ENCODE measurements at regions not wholly inside any gene's neighbourhood (a gene's known extent, or its start where the extent isn't known, plus 50 kb on each side); places are given as distances from the start of the nearest gene placed in this dataset.
"Not testable (repeated sequence)": the region's sequence is repeated elsewhere in the genome, so short reads cannot be mapped to it uniquely, and the experiment has no call there.

- no peak overlapping the region for H3K27ac Mint-ChIP-seq
- ATAC-seq (replicated peaks), result no peak
- no peaks in the 10 kb centered on the region for H3K27me3 Mint-ChIP-seq
- no peak overlapping the region for H3K4me3 Mint-ChIP-seq
- H3K9me3 Mint-ChIP-seq, result no peaks in the 10 kb centered on the region
- no peaks in the 10 kb centered on the region for H3K36me3 Mint-ChIP-seq (ENCODE audit: low read depth)
- H3K4me1 Mint-ChIP-seq, result no peaks in the 10 kb centered on the region
These were observed 111.1 kb upstream of the SPOPL start for GRCh38 chr2:138390316-138390945.

GRCh38 chr2:138391946-138392345 lies 109.6 kb upstream of the SPOPL start:
- no peaks in the 10 kb centered on the region for H3K36me3 Mint-ChIP-seq (ENCODE audit: low read depth)
- H3K4me3 Mint-ChIP-seq, result no peak overlapping the region
- no peaks in the 10 kb centered on the region for H3K27me3 Mint-ChIP-seq
- no peak for ATAC-seq (replicated peaks)
- no peak overlapping the region for H3K27ac Mint-ChIP-seq
- H3K4me1 Mint-ChIP-seq, result no peaks in the 10 kb centered on the region
- no peaks in the 10 kb centered on the region for H3K9me3 Mint-ChIP-seq

GRCh38 chr2:138395565-138396306 lies 105.8 kb upstream of the SPOPL start:
- ATAC-seq (replicated peaks), result no peak
- Mint-ChIP-seq H3K9me3 (peaks cover 12% of the 10 kb centered on the region), H3K27me3 (no peaks in the 10 kb centered on the region), H3K4me1 (no peaks in the 10 kb centered on the region), H3K36me3 (ENCODE audit: low read depth) (no peaks in the 10 kb centered on the region), H3K27ac (no peak overlapping the region), H3K4me3 (no peak overlapping the region)

GRCh38 chr2:138396843-138397242 lies 104.7 kb upstream of the SPOPL start:
- no peaks in the 10 kb centered on the region for H3K36me3 Mint-ChIP-seq (ENCODE audit: low read depth)
- no peak overlapping the region for H3K27ac Mint-ChIP-seq
- H3K9me3 Mint-ChIP-seq, result peaks cover 18% of the 10 kb centered on the region
- H3K27me3 Mint-ChIP-seq, result no peaks in the 10 kb centered on the region
- H3K4me3 Mint-ChIP-seq, result no peak overlapping the region
- no peaks in the 10 kb centered on the region for H3K4me1 Mint-ChIP-seq
- no peak for ATAC-seq (replicated peaks)

- Mint-ChIP-seq H3K27me3 (no peaks in the 10 kb centered on the region), H3K4me1 (no peaks in the 10 kb centered on the region), H3K36me3 (ENCODE audit: low read depth) (no peaks in the 10 kb centered on the region), H3K4me3 (no peak overlapping the region), H3K27ac (no peak overlapping the region), H3K9me3 (peaks cover 8% of the 10 kb centered on the region)
- no peak for ATAC-seq (replicated peaks)
These were observed 98.1 kb upstream of the SPOPL start for GRCh38 chr2:138403431-138403927.

- H3K9me3 Mint-ChIP-seq, result peaks cover 19% of the 10 kb centered on the region
- H3K27me3 Mint-ChIP-seq, result no peaks in the 10 kb centered on the region
- ATAC-seq (replicated peaks), result no peak
- no peaks in the 10 kb centered on the region for H3K36me3 Mint-ChIP-seq (ENCODE audit: low read depth)
- H3K4me1 Mint-ChIP-seq, result no peaks in the 10 kb centered on the region
- no peak overlapping the region for H3K27ac Mint-ChIP-seq
- no peak overlapping the region for H3K4me3 Mint-ChIP-seq
These were observed 87.6 kb upstream of the SPOPL start for GRCh38 chr2:138414014-138414413.

GRCh38 chr2:138415985-138416384 lies 85.6 kb upstream of the SPOPL start:
- Mint-ChIP-seq H3K9me3 (peaks cover 13% of the 10 kb centered on the region), H3K36me3 (ENCODE audit: low read depth) (no peaks in the 10 kb centered on the region), H3K27me3 (no peaks in the 10 kb centered on the region), H3K4me1 (no peaks in the 10 kb centered on the region), H3K27ac (no peak overlapping the region), H3K4me3 (no peak overlapping the region)
- no peak for ATAC-seq (replicated peaks)

- no peak overlapping the region for H3K4me3 Mint-ChIP-seq
- no peaks in the 10 kb centered on the region for H3K27me3 Mint-ChIP-seq
- H3K4me1 Mint-ChIP-seq, result no peaks in the 10 kb centered on the region
- H3K9me3 Mint-ChIP-seq, result peaks cover 8% of the 10 kb centered on the region
- ATAC-seq (replicated peaks), result no peak
- no peak overlapping the region for H3K27ac Mint-ChIP-seq
- no peaks in the 10 kb centered on the region for H3K36me3 Mint-ChIP-seq (ENCODE audit: low read depth)
These were observed 83.1 kb upstream of the SPOPL start for GRCh38 chr2:138418453-138418852.

GRCh38 chr2:138421315-138421970 lies 80.1 kb upstream of the SPOPL start:
- H3K9me3 Mint-ChIP-seq, result peaks cover 4% of the 10 kb centered on the region
- H3K4me3 Mint-ChIP-seq, result no peak overlapping the region
- no peaks in the 10 kb centered on the region for H3K36me3 Mint-ChIP-seq (ENCODE audit: low read depth)
- H3K27ac Mint-ChIP-seq, result no peak overlapping the region
- no peak for ATAC-seq (replicated peaks)
- no peaks in the 10 kb centered on the region for H3K27me3 Mint-ChIP-seq
- no peaks in the 10 kb centered on the region for H3K4me1 Mint-ChIP-seq

- no peak for ATAC-seq (replicated peaks)
- no peak overlapping the region for H3K4me3 Mint-ChIP-seq
- H3K36me3 Mint-ChIP-seq (ENCODE audit: low read depth), result no peaks in the 10 kb centered on the region
- H3K27me3 Mint-ChIP-seq, result no peaks in the 10 kb centered on the region
- H3K4me1 Mint-ChIP-seq, result no peaks in the 10 kb centered on the region
- peaks cover 6% of the 10 kb centered on the region for H3K9me3 Mint-ChIP-seq
- H3K27ac Mint-ChIP-seq, result no peak overlapping the region
These were observed 79.6 kb upstream of the SPOPL start for GRCh38 chr2:138421971-138422335.

GRCh38 chr2:138423198-138423597 lies 78.4 kb upstream of the SPOPL start:
- no peaks in the 10 kb centered on the region for H3K36me3 Mint-ChIP-seq (ENCODE audit: low read depth)
- H3K9me3 Mint-ChIP-seq, result peaks cover 6% of the 10 kb centered on the region
- ATAC-seq (replicated peaks), result no peak
- no peaks in the 10 kb centered on the region for H3K27me3 Mint-ChIP-seq
- no peak overlapping the region for H3K4me3 Mint-ChIP-seq
- H3K4me1 Mint-ChIP-seq, result no peaks in the 10 kb centered on the region
- no peak overlapping the region for H3K27ac Mint-ChIP-seq

- Mint-ChIP-seq H3K36me3 (ENCODE audit: low read depth) (no peaks in the 10 kb centered on the region), H3K9me3 (peaks cover 7% of the 10 kb centered on the region), H3K27me3 (no peaks in the 10 kb centered on the region), H3K27ac (no peak overlapping the region), H3K4me3 (no peak overlapping the region), H3K4me1 (no peaks in the 10 kb centered on the region)
- ATAC-seq (replicated peaks), result no peak
These were observed 77.8 kb upstream of the SPOPL start for GRCh38 chr2:138423745-138424144.

- Mint-ChIP-seq H3K27me3 (no peaks in the 10 kb centered on the region), H3K36me3 (ENCODE audit: low read depth) (no peaks in the 10 kb centered on the region), H3K9me3 (peaks cover 9% of the 10 kb centered on the region), H3K4me3 (no peak overlapping the region), H3K27ac (no peak overlapping the region), H3K4me1 (no peaks in the 10 kb centered on the region)
- ATAC-seq (replicated peaks), result no peak
These were observed 77.0 kb upstream of the SPOPL start for GRCh38 chr2:138424436-138425140.

GRCh38 chr2:138426116-138426515 lies 75.5 kb upstream of the SPOPL start:
- not testable (repeated sequence) for H3K36me3 Mint-ChIP-seq (ENCODE audit: low read depth); H3K9me3 Mint-ChIP-seq; H3K4me3 Mint-ChIP-seq

More at GRCh38 chr2:138426116-138426515, 75.5 kb upstream of the SPOPL start:
- not testable (repeated sequence) for H3K27me3 Mint-ChIP-seq; H3K4me1 Mint-ChIP-seq; ATAC-seq (replicated peaks); H3K27ac Mint-ChIP-seq

Measured in activated T-helper 17 cell treated with anti-CD3 and anti-CD28 coated beads, Interleukin-2, amount 50 U/mL, for 72 hours (primary cell).